Natural killer cell (primary cell): ENCODE measurements at regions not wholly inside any gene's neighbourhood (a gene's known extent, or its start where the extent isn't known, plus 50 kb on each side); places are given as distances from the start of the nearest gene placed in this dataset.

Experiments
- ATAC-seq, 3 donors: fragments of 150-1000 bp in 2 of 3; fragments of 200-7000 bp in 1 of 3; cut with Tn5 transposase; 1 replicate in 1 of 3; 2 replicates in 2 of 3; pipeline ENCODE4 v1.10.0; 2021; ENCODE audit warnings: mild to moderate bottlenecking in 2 of 3, moderate library complexity in 2 of 3
- DNase-seq, 2 donors: peaks; one replicate each; pipeline versions ENCODE4 v3.0.0 to v3.0.0-alpha.2; 2013 to 2021; ENCODE audit warnings: mixed read lengths in 1 of 2
- H3K27ac ChIP-seq: one replicate; pipeline ENCODE4 v1.5.1; 2013; ENCODE audit warnings: mild to moderate bottlenecking, low read length
- H3K27me3 ChIP-seq: one replicate; pipeline ENCODE4 v1.6.1; 2013; ENCODE audit warnings: low read length; ENCODE audit not compliant: control insufficient read depth, insufficient read depth
- H3K36me3 ChIP-seq: one replicate; pipeline ENCODE4 v1.6.1; 2013; ENCODE audit warnings: low read length; ENCODE audit not compliant: control insufficient read depth, insufficient read depth
- H3K4me1 ChIP-seq: one replicate; pipeline ENCODE4 v1.6.1; 2013; ENCODE audit warnings: low read length; ENCODE audit not compliant: control insufficient read depth, insufficient read depth
- H3K4me3 ChIP-seq: one replicate; pipeline ENCODE4 v1.5.1; 2013; ENCODE audit warnings: low read length
- H3K9me3 ChIP-seq: one replicate; pipeline ENCODE4 v1.6.1; 2013; ENCODE audit warnings: low read length; ENCODE audit not compliant: control insufficient read depth, insufficient read depth
- H3K27ac Mint-ChIP-seq, 2 donors: one replicate each; pipeline ENCODE4 v1.8.0; 2022; ENCODE audit warnings: mild to moderate bottlenecking in 2 of 2, mixed read lengths in 2 of 2, moderate library complexity in 1 of 2
- H3K27me3 Mint-ChIP-seq, 2 donors: one replicate each; pipeline ENCODE4 v1.8.0; 2022; ENCODE audit warnings: low read depth in 2 of 2, mixed read lengths in 2 of 2
- H3K36me3 Mint-ChIP-seq: one replicate; pipeline ENCODE4 v1.8.0; 2022; ENCODE audit warnings: mixed read lengths
- H3K4me1 Mint-ChIP-seq, 2 donors: one replicate each; pipeline ENCODE4 v1.8.0; 2022; ENCODE audit warnings: mixed read lengths in 2 of 2
- H3K4me3 Mint-ChIP-seq: one replicate; pipeline ENCODE4 v1.8.0; 2022; ENCODE audit warnings: mild to moderate bottlenecking, moderate library complexity, mixed read lengths
- H3K9me3 Mint-ChIP-seq, 2 donors: one replicate each; pipeline ENCODE4 v1.8.0; 2022; ENCODE audit warnings: mixed read lengths in 2 of 2
- CTCF ChIP-seq: fragments of 200-600 bp; IDR thresholded peaks from one replicate; pipeline ENCODE4 v1.8.0; 2022; ENCODE audit warnings: antibody characterized with exemption
- WGBS: methylation state at CpG from one replicate; pipeline ENCODE4 v1.1.7; 2013; ENCODE audit warnings: missing lambda C conversion rate; ENCODE audit not compliant: insufficient coverage; 5-methylcytosine and 5-hydroxymethylcytosine counted together
- intact Hi-C: fragments of 100-400 bp; cut with micrococcal nuclease; formaldehyde crosslinking; loops from one replicate; pipeline ENCODE4 v1.14.2; 2022

GRCh38 chr2:16140771-16141640, 200.7 kb downstream of the MYCN start:
- no peaks in the 10 kb centered on the region for H3K9me3 ChIP-seq
- 86% methylated on average over 7 of the region's 7 CpGs for WGBS
- TF ChIP-seq CTCF, result no peak
- H3K9me3 Mint-ChIP-seq, result peaks cover 0 to 3% of the 10 kb centered on the region in 2 donors
- no peaks in the 10 kb centered on the region for H3K27me3 ChIP-seq
- no peak overlapping the region for H3K4me3 Mint-ChIP-seq
- no peaks in the 10 kb centered on the region for H3K4me1 Mint-ChIP-seq
- ATAC-seq (no peak), DNase-seq (no peak)
- H3K27ac ChIP-seq, result no peak overlapping the region
- H3K27ac Mint-ChIP-seq, result no peak overlapping the region
- intact Hi-C loops, result no loop called here
- H3K36me3 Mint-ChIP-seq, result no peaks in the 10 kb centered on the region
- H3K4me1 ChIP-seq, result no peaks in the 10 kb centered on the region
- no peaks in the 10 kb centered on the region for H3K36me3 ChIP-seq
- no peaks in the 10 kb centered on the region for H3K27me3 Mint-ChIP-seq
- no peak overlapping the region for H3K4me3 ChIP-seq

- WGBS, result 89% methylated on average over 8 of the region's 9 CpGs
- no peaks in the 10 kb centered on the region for H3K4me1 ChIP-seq
- Mint-ChIP-seq H3K4me1 (no peaks in the 10 kb centered on the region), H3K4me3 (no peak overlapping the region), H3K9me3 (peaks cover 0 to 3% of the 10 kb centered on the region in 2 donors), H3K36me3 (no peaks in the 10 kb centered on the region), H3K27ac (no peak overlapping the region), H3K27me3 (no peaks in the 10 kb centered on the region)
- TF ChIP-seq CTCF, result no peak
- H3K36me3 ChIP-seq, result no peaks in the 10 kb centered on the region
- no peak for ATAC-seq
- no peaks in the 10 kb centered on the region for H3K27me3 ChIP-seq
- no peak for DNase-seq
- no peak overlapping the region for H3K4me3 ChIP-seq
- no peak overlapping the region for H3K27ac ChIP-seq
- intact Hi-C loops, result no loop called here
- no peaks in the 10 kb centered on the region for H3K9me3 ChIP-seq
These were observed 199.6 kb downstream of the MYCN start for GRCh38 chr2:16139663-16140615.

- Histone ChIP-seq H3K4me3 (no peak overlapping the region), H3K36me3 (no peaks in the 10 kb centered on the region), H3K27ac (no peak overlapping the region), H3K9me3 (no peaks in the 10 kb centered on the region), H3K4me1 (no peaks in the 10 kb centered on the region), H3K27me3 (no peaks in the 10 kb centered on the region)
- Mint-ChIP-seq H3K27me3 (no peaks in the 10 kb centered on the region), H3K4me3 (no peak overlapping the region), H3K9me3 (peaks cover 0 to 3% of the 10 kb centered on the region in 2 donors), H3K36me3 (no peaks in the 10 kb centered on the region), H3K27ac (no peak overlapping the region), H3K4me1 (no peaks in the 10 kb centered on the region)
- DNase-seq (no peak), ATAC-seq (no peak)
- intact Hi-C loops, result no loop called here
- no peak for TF ChIP-seq CTCF
- 82% methylated on average over 7 of the region's 8 CpGs for WGBS
These were observed 198.7 kb downstream of the MYCN start for GRCh38 chr2:16138811-16139662.
